Stimulated activated naive CD8-positive, alpha-beta T cell treated with anti-CD3 and anti-CD28 coated beads, Interleukin-15, amount 100 ng/mL, for 72 hours (primary cell): ENCODE measurements at regions not wholly inside any gene's neighbourhood (a gene's known extent, or its start where the extent isn't known, plus 50 kb on each side); places are given as distances from the start of the nearest gene placed in this dataset.
A peak's percentile ranks its signal among the peaks of the same experiment; 100 is the strongest.

Experiments
- ATAC-seq: fragments of 150-1000 bp; cut with Tn5 transposase; 2 replicates; pipeline ENCODE4 v1.10.0; 2021; ENCODE audit warnings: mild to moderate bottlenecking, moderate library complexity
- DNase-seq, 2 donors: peaks; one replicate each; pipeline ENCODE4 v3.0.0; 2021 to 2022
- H3K27ac Mint-ChIP-seq, 2 donors: one replicate each; pipeline ENCODE4 v1.8.0; 2022; ENCODE audit warnings: mild to moderate bottlenecking in 2 of 2, mixed read lengths in 2 of 2, moderate library complexity in 2 of 2
- H3K27me3 Mint-ChIP-seq: one replicate; pipeline ENCODE4 v1.8.0; 2022; ENCODE audit warnings: mixed read lengths
- H3K4me1 Mint-ChIP-seq: one replicate; pipeline ENCODE4 v1.8.0; 2022; ENCODE audit warnings: mild to moderate bottlenecking, mixed read lengths
- H3K4me3 Mint-ChIP-seq, 2 donors: one replicate each; pipeline ENCODE4 v1.8.0; 2022; ENCODE audit warnings: mild to moderate bottlenecking in 2 of 2, mixed read lengths in 2 of 2, moderate library complexity in 1 of 2
- H3K9me3 Mint-ChIP-seq, 2 donors: one replicate each; pipeline ENCODE4 v1.8.0; 2022; ENCODE audit warnings: mixed read lengths in 2 of 2

DNA sequence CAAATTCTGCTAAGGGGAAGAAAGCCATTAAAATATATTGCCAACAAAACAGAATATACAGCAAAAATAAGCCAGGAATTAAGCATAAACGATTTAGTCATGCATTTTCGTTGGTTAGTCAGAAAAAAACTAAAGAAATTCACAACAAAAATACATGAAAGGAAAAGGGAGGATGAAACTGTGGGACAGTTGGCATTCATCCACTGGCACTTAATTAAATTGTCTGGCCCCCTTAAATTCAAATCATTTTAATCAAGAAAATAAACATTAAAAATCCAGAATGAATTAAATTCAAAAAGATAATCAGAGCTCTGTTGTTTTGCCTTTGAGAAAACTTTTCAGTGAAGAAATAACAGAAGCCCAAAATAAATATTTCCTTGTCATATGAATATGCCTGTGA is 264.6 kb upstream of the TMTC1 start:
- H3K4me1 Mint-ChIP-seq: no peaks in the 10 kb centered on the region
- peaks cover 10 to 11% of the 10 kb centered on the region in 2 donors for H3K9me3 Mint-ChIP-seq
- no peaks in the 10 kb centered on the region for H3K27me3 Mint-ChIP-seq

DNA sequence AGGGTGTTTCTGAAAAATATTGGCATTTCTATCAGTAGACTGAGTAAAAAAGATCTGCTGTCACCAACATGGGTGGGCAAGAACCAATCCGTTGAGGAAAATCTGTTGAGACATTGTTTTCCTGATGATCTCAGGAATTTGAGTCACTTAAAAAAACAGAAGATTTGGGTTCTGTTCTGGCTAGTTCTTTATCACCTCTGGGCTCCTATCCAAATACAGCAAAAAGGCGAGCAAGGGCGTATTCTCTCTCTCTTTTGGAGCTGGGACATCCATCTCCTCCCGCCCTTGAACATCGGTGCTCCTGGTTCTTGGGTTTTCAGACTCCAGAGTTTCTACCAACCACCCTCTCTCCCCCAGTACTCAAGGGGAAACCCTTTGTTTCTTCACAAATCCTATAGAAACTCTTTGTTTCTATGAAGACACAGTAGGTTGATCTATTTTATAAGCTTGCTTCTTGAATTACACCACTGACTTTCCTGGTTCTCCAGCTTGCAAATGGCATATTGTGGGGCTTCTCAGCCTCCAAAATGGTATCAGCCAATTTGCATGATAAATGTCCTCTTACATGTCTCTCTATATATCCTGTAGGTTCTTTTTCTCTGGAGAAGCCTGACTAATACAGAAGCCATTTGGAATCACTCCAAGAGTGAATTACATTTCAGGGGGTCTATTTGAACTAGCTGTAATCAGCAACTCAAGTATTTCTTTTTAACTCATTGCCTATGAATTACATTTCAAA is 263.9 kb upstream of the TMTC1 start:
- no peak for DNase-seq
- no peak overlapping the region for H3K4me3 Mint-ChIP-seq
- H3K9me3 Mint-ChIP-seq: peaks cover 10 to 11% of the 10 kb centered on the region in 2 donors
- no peak for ATAC-seq
- H3K27ac Mint-ChIP-seq: no peak overlapping the region
- H3K27me3 Mint-ChIP-seq: no peaks in the 10 kb centered on the region
- no peaks in the 10 kb centered on the region for H3K4me1 Mint-ChIP-seq

More for the DNA sequence above, 264.6 kb upstream of the TMTC1 start:
- no peak for ATAC-seq
- no peak overlapping the region for H3K27ac Mint-ChIP-seq
- DNase-seq: no peak
- no peak overlapping the region for H3K4me3 Mint-ChIP-seq

DNA sequence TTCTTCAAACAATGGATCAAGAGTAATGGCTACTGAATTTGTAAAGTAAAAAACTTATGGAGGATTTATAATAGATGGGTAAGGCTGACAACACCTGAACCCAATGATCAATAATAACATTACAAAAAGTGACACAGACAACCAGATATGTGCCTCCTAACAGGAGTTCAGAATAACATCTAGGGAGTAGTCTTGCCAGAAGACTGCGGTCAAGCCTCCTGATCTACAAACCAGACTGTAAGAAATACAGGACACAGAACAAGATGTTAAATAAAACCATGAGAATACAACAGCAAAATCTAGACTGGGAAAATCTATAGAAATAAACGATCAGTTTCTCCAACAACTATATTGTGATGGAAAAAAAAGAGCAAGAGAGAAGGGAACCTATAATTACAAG is 262.6 kb upstream of the TMTC1 start:
- Mint-ChIP-seq H3K27me3 (no peaks in the 10 kb centered on the region), H3K4me3 (no peak overlapping the region), H3K9me3 (peaks cover 10 to 11% of the 10 kb centered on the region in 2 donors), H3K27ac (no peak overlapping the region), H3K4me1 (no peaks in the 10 kb centered on the region)
- DNase-seq (no peak), ATAC-seq (no peak)

DNA sequence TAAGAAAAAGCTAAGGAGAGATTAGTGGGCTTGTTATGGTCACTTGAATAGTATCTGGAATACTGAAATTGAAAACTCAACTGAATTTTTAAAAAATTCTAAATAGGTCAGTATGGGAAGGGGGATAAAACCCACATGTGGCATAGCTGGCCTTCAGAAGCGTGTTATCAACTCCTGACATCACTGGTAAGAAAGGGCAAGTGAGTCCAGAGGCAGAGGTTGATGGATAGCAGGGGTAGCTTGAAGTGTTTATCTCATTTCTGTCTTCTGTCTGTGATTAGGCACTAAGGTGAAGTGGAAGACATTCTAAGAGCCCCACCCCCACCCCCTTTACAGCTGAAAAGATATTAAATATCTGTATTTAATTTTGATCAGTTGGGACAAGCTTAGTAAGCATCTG is 261.4 kb upstream of the TMTC1 start:
- peaks cover 10 to 15% of the 10 kb centered on the region in 2 donors for H3K9me3 Mint-ChIP-seq
- H3K4me1 Mint-ChIP-seq: no peaks in the 10 kb centered on the region
- DNase-seq: no peak
- no peak overlapping the region for H3K4me3 Mint-ChIP-seq
- H3K27ac Mint-ChIP-seq: no peak overlapping the region
- no peak for ATAC-seq
- no peaks in the 10 kb centered on the region for H3K27me3 Mint-ChIP-seq

DNA sequence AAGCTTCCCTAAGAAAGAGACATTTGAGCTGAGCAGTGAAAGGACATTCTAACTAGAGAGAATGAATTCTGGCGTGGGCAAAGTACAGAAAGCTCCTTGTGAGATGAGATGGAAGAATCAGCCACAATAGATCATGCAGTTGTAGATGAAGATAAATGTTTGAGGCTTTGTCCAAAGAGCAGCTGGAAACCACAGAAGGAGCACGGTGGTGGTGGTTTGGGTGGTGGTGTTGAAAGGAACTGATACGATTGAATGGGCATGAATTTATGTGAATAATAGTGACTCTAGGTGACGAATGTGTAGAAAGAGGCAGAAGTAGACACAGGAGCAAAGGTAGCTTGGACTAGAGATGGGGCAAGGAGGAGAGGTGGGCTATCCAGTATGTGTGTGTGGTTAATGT is 260.5 kb upstream of the TMTC1 start:
- H3K4me1 Mint-ChIP-seq: no peaks in the 10 kb centered on the region
- H3K4me3 Mint-ChIP-seq: no peak overlapping the region
- DNase-seq (no peak), ATAC-seq (no peak)
- no peaks in the 10 kb centered on the region for H3K27me3 Mint-ChIP-seq
- peaks cover 10 to 17% of the 10 kb centered on the region in 2 donors for H3K9me3 Mint-ChIP-seq
- peak overlapping the region in 1 of 2 donors; percentile 2 for H3K27ac Mint-ChIP-seq

DNA sequence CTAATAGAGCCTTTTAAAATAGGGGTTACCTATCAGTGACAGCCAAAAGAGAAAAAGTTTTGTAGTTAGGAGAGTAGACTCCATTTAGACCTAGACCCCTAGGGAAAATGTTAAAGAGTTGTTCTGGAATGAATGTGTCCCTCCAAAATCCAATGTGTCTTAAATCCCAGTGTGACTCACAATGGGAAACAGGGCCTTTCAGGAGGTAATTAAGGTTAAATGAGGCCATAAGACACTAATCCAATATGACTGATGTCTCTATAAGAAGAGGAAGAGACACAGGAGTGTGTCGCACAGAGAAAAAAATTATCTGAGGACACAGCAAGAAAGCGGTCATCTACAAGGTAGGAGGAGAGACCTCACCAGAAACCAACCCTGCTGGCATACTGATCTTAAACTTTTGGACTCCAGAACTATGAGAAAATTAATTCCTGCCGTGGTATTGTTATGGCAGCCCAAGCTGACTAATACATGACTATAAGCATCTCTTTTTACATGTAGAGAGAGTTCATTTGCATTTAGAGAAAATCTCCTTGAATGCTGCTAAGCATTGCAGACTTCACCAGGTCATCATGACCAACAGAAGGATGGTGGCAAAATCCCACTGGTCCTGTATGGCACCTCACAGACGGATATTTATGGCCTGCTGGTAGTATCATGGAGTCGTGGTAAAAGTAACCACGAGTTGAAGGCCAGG is 259.6 kb upstream of the TMTC1 start:
- Mint-ChIP-seq H3K9me3 (peaks cover 10 to 17% of the 10 kb centered on the region in 2 donors), H3K4me1 (no peaks in the 10 kb centered on the region), H3K27me3 (no peaks in the 10 kb centered on the region), H3K4me3 (no peak overlapping the region), H3K27ac (no peak overlapping the region)
- no peak for DNase-seq
- ATAC-seq: no peak

DNA sequence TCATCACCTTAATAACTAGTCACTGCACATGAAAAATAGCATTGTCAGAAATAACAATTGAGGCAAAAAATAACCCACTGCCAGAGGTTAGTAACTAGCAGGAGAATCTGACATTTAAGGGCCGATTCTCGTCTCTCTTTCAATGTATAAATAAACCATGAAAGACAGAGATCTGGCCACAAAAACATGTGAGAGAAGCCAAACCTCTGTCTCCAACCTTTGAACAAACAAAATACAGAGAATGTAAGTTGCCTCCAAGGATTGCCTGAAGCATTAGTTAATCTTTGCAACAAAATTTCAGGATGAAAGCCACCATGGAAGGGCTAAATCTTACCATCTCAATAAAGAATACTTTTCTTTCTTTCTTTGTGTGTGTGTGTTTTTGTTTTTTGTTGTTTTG is 257.4 kb upstream of the TMTC1 start:
- no peaks in the 10 kb centered on the region for H3K27me3 Mint-ChIP-seq
- peaks cover 10 to 12% of the 10 kb centered on the region in 2 donors for H3K9me3 Mint-ChIP-seq
- H3K4me3 Mint-ChIP-seq: no peak overlapping the region
- DNase-seq (no peak), ATAC-seq (no peak)
- H3K27ac Mint-ChIP-seq: no peak overlapping the region
- H3K4me1 Mint-ChIP-seq: no peaks in the 10 kb centered on the region

DNA sequence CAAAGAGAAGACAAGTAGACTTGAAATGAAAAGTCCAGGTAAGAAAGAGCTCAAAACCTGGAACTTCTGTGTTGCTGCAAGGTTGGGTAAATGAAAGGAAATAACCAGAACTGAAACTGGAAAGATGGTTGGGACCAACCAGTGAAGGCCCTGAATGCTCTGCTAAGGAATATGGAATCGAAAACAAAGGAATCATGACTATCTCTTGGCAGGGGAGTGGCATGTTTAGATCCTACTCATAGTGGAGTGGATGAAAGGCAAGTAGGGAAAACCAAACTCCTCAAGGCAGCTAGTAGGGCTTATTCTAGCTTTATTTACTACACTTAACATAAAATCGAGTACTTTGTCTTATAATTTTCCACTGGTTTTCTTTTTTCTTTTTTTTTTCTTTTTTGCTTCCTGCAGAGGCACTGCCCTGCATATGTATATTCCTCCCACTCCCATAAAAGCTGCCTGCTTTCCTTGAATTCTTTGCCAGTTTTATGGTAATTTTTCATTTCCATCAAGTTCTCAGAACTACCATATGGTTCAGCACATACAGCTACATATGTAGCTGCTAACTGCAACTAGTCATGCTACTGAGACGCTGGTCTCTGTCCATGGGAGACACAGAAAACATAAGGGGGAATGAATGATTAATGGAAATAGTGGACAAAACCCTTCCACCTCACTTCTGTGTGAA is 247.1 kb upstream of the TMTC1 start:
- H3K4me3 Mint-ChIP-seq: no peak overlapping the region
- ATAC-seq: no peak
- DNase-seq: no peak
- H3K27ac Mint-ChIP-seq: no peak overlapping the region
- H3K27me3 Mint-ChIP-seq: no peaks in the 10 kb centered on the region
- H3K4me1 Mint-ChIP-seq: no peaks in the 10 kb centered on the region
- H3K9me3 Mint-ChIP-seq: no peaks in the 10 kb centered on the region

DNA sequence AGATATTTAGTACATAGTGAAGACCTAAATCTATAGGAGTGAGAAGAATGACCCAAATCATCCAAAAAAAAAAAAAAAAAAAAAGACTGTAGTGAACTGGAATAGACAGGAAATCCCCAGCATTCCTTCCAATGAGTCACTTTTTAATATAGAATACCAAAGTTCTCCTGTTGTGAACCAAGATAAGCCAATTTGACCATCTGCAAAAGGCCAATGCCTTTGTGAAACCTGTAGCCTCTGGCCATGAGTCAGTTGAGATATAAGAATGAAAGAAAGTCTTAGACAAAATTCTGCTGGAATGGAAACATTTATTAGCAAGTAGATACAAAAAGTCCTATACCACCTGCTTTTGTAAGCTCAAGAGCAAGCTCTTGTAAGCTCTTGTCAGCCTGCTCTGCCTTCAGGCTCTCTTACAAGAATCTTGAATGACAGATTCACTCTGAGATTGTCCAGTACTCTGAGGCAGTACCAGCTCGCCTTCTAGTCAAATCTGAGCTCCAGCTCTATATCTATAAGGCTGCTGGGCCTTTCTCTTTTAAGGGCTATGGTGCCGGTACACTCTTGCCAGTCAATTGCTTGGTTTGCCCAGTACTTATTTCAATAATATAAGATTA is 243.0 kb upstream of the TMTC1 start:
- Mint-ChIP-seq H3K27ac (no peak overlapping the region), H3K9me3 (peaks cover 8 to 10% of the 10 kb centered on the region in 2 donors), H3K4me1 (no peaks in the 10 kb centered on the region), H3K27me3 (no peaks in the 10 kb centered on the region), H3K4me3 (no peak overlapping the region)
- DNase-seq (no peak), ATAC-seq (no peak)

DNA sequence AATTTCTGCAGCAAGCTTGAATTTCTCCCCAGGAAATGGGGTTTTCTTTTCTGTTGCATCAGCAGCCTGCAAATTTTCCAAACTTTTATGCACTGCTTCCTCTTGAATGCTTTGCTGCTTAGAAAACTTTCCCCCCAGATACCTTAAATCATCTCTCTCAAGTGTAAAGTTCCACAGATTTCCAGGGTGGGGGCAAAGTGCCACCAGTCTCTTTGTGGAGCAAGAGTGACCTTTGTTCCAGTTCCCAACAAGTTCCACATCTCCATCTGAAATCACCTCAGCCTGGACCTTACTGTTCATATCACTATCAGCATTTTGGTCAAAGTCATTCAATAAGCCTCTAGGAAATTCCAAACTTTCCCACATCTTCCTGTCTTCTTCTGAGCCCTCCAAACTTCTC is 241.6 kb upstream of the TMTC1 start:
- Mint-ChIP-seq H3K4me3 (no peak overlapping the region), H3K27ac (peak overlapping the region in 1 of 2 donors; percentile 38), H3K9me3 (peaks cover 8 to 10% of the 10 kb centered on the region in 2 donors), H3K4me1 (no peaks in the 10 kb centered on the region), H3K27me3 (no peaks in the 10 kb centered on the region)
- DNase-seq (no peak), ATAC-seq (no peak)

DNA sequence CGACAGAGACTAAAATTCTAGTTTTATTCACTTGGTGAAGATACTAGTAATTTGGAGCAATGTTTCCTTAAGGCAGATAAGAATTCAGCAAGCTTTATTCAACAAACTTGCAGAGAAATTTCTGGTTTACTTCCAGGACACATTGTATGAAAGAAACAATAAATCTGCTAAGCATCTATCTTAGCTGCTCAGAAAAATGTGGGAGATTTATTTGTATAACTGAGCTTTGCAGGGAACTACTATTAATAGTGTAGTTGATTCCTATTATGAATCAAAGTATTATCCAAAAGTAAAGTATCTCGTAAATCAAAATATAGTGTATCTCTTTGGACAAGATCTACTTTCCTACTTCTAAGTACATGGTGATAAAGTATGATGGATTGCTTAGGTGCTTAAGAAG is 239.4 kb upstream of the TMTC1 start:
- DNase-seq: no peak
- Mint-ChIP-seq H3K27ac (no peak overlapping the region), H3K9me3 (peaks cover 8 to 10% of the 10 kb centered on the region in 2 donors), H3K27me3 (no peaks in the 10 kb centered on the region), H3K4me1 (no peaks in the 10 kb centered on the region), H3K4me3 (no peak overlapping the region)
- no peak for ATAC-seq

DNA sequence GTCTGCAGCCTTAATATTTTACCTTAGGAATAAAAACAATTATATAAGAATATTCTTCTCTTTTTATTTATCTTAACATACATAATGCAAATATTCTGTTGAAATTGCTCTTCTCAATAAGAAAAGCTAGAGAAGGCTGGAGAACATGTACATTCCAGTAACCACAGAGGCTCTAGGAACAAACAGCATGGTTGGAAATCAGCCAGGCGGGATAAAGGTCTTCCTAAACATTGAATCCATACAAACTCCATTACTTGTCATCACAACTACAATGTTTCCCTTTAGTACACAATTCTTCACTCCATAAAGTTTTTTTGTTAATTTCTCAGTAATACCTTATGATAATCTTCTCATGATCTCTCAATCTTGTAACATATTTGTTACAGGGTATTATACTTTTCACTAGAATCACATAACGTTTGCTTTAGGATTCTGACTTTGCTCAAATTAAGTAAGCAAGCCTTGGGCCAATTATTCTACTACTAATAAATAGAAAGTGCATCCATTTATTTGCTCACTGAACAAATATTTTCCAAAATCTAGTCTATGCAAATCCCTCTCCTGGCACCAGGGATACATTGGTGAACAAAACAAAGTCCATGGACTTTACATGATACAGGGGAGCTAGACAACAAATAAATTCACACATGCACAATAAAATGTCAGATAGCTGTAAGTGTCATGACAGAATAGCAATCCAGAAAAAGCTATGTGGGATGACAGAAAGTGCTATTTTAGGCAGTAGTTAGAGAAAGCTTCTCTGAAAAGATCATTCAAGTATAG is 237.5 kb upstream of the TMTC1 start:
- ATAC-seq (no peak), DNase-seq (no peak)
- H3K4me3 Mint-ChIP-seq: no peak overlapping the region
- no peaks in the 10 kb centered on the region for H3K27me3 Mint-ChIP-seq
- H3K4me1 Mint-ChIP-seq: no peaks in the 10 kb centered on the region
- H3K27ac Mint-ChIP-seq: no peak overlapping the region
- peaks cover 8 to 10% of the 10 kb centered on the region in 2 donors for H3K9me3 Mint-ChIP-seq

DNA sequence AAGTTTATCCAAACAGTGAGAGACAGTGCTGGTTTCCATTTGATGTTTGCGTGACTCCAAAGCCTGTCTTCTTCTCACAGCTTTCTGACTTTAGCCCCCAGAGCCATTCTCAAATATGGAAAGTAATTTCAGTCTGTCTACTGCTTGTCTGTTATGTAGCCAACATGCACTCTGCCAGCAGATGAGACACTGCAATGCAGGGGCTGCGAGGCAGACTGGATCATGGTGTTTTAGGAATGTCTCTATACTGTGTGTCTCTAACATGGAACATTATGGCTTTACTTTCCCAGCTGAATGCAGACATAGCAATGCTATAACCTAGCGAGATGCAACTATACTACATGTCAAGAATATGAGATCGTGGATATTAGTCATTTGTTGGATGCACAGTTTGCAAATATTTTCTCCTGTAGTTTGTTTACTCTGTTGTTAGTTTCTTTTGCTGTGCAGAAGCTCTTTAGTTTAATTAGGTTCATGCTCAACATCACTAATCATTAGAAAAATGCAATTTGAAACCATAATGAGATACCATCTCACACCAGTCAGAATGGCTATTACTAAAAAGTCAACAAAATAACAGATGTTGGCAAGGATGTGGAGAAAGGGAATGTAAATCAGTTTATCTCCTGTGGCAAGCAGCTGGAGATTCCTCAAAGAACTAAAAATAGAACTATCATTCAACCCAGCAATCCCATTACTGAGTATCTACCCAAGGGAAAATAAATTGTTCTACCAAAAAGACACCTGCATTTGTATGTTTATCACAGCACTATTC is 235.8 kb upstream of the TMTC1 start:
- Mint-ChIP-seq H3K4me1 (no peaks in the 10 kb centered on the region), H3K4me3 (no peak overlapping the region), H3K27ac (peak overlapping the region in 1 of 2 donors; percentile 20), H3K9me3 (peaks cover 5 to 8% of the 10 kb centered on the region in 2 donors), H3K27me3 (peaks cover 5% of the 10 kb centered on the region)
- DNase-seq (no peak), ATAC-seq (no peak)

DNA sequence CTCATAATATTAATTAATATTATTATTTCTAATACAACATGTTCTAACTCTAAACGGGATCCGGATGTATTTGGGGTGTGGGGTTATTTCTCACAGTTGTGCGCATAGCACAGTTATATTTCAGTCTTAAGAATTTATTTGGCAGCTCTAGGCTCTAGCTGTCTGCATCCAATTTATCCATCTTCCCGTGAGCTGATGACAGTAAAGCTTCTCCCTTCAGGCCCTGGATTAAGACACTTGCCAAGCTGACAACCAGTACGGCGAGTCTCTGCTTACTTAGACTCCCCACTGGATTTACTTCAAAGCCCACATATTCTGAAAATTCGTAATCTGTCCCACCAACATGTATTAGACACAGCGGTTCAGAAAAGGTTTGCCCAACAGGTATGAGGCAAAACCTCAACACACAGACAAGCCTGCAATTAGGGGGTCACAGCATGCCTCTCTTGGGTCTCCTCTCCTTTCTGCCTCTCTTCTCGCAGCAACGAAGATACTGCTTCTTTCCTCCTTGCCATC is 232.9 kb upstream of the TMTC1 start:
- Mint-ChIP-seq H3K4me1 (no peaks in the 10 kb centered on the region), H3K27ac (no peak overlapping the region), H3K4me3 (no peak overlapping the region), H3K27me3 (peaks cover 11% of the 10 kb centered on the region), H3K9me3 (no peaks in the 10 kb centered on the region)
- ATAC-seq (no peak), DNase-seq (no peak)
